ENCODE measurements at regions not wholly inside any gene's neighbourhood (a gene's known extent, or its start where the extent isn't known, plus 50 kb on each side); places are given as distances from the start of the nearest gene placed in this dataset.

DNA sequence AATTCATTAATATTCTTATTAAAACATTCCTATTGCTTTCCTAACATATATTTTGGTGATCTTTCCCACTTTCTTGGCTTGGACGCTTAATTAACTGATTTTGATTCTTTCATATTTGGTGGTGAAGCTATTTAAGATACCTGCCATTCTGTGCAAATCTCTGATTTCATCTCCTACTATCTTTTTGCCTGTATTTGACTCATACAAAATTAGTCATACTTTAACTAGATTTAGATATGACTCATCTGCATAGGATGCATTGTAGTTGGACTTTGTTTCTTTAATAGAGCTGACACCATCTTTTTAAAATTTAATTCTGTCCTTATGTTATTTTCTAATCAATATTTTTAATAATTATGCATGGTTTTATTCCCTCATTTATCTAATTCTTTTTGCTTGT is 93.8 kb upstream of the PLPPR4 start:
- no peak for DNase-seq

DNA sequence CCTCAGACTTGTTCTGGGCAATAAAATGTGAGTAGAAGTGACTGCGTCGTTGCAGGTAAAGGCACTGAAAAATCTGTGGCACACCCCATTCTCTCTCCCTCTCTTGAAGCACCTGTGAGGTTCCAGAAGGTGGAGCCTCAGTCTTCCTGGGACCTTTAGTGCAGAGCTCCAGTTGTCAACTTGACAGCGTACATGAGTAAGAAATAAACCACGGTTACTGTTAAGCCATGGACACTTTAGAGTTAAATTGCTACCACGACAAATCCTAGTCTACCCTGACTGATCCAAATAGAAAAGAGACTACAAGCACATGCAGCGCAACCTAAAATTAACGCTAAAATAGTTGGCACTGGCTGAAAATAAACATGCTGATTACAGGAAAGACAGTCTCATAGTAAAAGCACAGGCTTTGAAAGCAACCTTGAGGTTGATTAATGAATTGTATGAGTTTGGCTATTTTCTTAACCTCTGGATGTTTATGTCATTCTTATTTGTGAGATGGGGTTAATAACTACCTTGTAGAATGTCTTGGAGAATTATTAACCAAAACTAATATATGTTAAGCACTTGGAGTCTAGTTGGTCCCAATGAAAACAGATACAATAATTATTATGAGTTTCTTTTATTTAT is 93.0 kb upstream of the PLPPR4 start:
- DNase-seq, result no peak

DNA sequence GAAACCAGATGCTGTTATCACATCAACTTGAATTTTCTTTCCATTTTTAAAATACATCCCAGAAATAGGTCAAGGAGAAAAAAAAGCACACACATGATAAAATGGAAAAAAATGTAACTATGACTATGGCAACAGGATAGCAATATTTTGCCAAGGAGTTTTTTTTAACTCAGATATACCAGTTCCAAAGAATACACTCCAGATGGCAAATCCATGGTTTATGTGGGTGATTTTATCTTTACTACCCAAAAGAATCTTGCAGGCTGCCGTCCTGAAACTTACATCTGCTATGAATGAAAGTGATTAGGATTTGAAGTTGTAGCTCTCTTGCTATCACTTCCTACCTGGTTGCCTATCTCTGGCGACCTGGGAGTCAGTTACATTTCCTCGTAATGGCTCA is 91.0 kb upstream of the PLPPR4 start:
- DNase-seq, result no peak

DNA sequence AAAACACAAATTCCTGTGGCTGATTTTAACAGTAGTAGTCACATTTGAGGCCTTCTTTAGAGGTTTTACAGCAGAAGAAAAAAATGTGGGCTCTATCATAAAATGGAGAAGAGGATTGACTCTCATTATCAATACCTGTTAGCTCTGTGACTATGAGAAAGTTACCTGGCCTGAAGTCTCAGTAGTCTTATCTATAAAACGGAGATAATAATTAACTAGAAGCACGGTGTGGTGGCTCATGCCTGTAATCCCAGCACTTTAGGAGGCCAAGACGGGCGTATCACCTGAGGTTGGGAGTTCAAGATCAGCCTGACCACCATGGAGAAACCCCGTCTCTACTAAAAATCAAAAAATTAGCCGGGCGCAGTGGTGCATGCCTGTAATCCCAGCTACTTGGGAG is 90.4 kb upstream of the PLPPR4 start:
- DNase-seq, result no peak

DNA sequence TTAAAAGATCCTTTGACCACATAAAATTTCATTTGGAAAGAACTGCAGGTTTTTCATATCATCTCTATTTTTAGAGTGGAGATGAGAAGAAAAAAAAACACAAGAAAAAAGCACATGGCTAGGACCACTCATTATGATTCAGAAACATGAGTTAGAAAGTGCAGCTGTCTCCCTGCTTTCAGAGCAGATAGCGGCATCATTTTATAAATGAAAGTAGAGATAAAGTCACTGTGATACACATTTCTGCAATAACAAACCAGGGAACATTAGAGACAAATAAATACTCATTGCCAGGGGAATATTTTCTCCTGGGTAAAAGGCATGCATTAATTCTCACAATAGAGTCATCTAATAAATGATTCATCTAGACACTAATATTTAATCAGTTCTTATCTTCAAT is 87.5 kb upstream of the PLPPR4 start:
- no peak for DNase-seq

DNA sequence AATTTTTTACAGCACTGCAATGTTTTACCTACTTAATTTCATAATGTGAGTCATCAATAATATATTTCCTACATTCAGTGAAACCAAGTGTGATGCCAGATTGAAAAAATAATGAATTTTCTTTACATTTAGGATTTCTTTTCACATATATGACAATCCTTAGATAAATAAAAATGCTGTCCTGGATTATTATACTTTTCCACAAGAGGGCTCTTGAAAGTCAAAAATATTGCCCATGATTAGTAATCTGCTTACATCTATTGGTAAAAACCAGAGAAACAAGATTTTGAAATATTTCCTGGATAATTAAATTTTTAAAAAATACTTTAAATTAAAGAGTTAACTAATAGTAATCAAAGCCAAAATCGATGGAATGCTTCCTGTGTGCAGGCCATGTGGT is 86.8 kb upstream of the PLPPR4 start:
- no peak for DNase-seq

DNA sequence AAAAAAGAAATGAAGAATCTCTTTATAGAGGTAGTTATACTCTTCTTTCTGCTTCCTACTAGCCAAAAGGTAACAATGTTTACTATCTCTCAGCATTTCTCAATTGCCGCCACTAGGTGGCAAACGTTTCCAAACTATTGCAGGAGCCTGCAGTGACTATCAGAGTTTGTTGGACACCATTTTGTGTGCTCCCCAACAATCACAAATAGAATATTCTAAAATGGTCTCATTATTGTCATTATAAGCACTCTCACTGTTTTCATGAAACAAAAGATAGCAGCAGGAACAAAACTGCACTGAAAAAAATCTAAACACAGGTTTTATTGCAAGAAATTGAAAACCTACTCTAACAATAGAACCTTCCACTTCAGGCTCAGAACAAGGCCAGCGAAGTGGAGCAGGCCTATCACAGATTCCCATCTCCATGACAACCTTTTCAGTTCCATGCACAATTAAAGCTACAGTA is 83.9 kb upstream of the PLPPR4 start:
- DNase-seq, result peak; percentile 23

DNA sequence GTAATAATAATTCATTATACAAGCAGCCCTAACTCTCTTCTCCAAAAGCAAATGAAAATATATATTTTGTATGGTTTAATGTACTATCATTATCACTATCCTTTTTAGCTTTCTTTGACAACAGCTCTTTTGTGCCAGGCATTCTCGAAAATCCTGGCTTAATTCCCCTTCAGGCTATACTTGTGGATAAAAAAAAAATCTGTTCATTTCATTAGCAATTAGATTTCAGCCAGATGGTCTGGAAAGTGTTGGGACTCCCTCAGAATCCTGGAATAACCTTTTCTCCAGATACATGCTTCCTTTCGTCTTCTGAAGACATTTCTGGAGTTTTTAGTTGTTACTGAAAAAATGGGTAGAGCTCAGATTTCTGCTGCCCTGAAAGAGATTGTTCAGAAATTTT is 83.4 kb upstream of the PLPPR4 start:
- DNase-seq, result no peak

DNA sequence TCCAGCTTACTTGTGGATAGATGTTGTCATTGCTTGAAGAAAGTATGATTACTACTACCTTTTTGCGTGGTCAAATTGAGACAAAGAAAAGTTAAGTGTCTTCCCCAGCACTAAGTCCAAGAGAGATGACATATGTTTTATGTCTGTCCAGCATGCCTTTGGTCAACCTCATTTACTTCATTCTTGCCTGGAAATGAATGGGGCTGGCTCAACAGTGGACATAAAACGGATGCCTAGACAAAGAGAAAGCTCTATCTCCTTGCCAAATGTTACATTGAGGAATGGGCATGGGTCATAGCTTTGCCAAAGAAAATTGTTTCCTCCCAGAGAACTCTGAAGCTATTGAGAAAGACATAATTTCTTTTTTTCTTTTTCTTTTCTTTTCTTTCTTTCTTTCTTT is 82.4 kb upstream of the PLPPR4 start:
- no peak for DNase-seq

DNA sequence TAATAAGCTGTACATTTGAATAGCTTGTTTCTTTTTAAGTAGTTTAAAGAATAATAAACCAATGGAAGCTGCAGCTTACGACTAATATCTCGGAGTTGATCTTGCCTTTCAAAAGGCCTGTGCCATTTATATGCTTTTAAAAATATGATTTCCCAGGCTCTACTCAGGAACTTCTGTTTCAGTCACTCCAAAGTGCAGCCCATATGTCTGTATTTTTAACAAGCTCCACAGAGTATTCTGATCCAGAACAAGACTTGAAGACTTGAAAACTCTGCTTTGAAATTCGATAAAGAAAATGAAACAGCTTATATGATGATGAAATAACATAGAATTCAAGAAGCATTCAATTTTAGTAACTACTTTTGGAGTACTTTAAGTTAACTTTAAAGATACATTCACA is 79.1 kb upstream of the PLPPR4 start:
- no peak for DNase-seq

DNA sequence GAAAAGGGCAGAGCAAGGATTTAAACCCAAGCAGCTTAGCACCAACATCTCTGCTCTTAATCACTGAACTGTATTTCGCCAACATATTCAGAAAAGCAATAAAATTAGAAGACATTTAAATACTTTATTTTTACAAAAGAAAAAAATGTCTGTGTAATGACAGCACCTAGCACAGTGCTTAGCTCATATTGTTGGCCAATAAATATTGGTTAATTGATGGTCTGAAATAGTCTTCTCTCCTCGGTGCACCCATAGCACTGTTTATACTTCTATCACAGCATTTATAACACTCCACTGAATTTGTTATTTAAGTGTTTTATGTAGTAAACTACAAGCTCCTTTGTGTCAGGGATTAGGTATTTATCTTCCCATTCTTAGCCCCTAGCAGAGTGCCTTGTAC is 70.9 kb upstream of the PLPPR4 start:
- DNase-seq, result no peak

DNA sequence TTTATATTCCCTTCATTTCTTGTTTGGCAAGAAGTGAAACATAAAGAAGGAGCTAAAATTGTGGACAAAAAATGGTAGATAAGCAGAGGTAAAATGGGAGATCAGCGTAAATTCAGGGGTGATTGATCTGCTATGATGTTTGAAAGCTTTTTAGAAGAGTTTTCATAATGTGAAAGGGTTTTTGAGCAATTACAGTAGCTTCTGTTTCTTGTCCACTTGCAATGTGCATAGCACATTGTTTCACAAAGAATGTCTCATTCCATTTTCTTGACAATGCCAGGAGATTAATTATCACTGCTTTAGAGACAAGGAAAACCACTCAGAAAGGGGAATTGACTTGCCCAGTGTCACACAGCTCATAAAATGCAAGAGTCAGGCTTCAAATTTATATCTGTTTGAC is 65.9 kb upstream of the PLPPR4 start:
- no peak for DNase-seq

DNA sequence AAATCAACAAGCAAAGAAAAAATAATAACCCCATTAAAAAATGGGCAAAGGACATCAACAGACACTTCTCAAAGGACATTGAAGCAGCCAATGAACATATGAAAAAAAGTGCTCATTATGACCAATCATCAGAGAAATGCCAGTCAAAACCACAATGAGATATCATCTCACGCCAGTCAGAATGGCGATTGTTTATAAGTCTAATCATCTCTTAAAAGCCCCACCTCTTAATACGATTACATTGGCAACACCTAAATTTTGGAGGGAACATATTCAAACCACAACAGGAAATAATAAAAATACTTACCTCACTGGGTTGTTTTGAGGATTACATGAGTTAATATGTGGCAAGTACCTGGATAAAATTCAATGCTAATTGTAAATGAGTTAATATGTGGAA is 57.1 kb upstream of the PLPPR4 start:
- no peak for DNase-seq

All from activated CD4-positive, alpha-beta T cell treated with anti-CD3 and anti-CD28 coated beads for 1 hour (primary cell).